H1 (cell line): ENCODE measurements at regions not wholly inside any gene's neighbourhood (a gene's known extent, or its start where the extent isn't known, plus 50 kb on each side); places are given as distances from the start of the nearest gene placed in this dataset.

Experiments used
- BRCA1 ChIP-seq: IDR thresholded peaks from 2 replicates; pipeline ENCODE4 v1.6.1; 2012; ENCODE audit warnings: low read depth, low read length, improper control_type of control experiment
- CTCF ChIP-seq, 3 experiments: IDR thresholded peaks; 1 replicate in 2 of 3; 2 replicates in 1 of 3; pipeline versions ENCODE4 v1.5.1 to v1.6.1; 2011; ENCODE audit warnings: low read length in 3 of 3, mild to moderate bottlenecking in 3 of 3, inconsistent platforms in 2 of 3, low read depth in 1 of 3, moderate library complexity in 1 of 3; ENCODE audit not compliant: insufficient read depth in 1 of 3; ENCODE audit errors: control extremely low read depth in 1 of 3
- EP300 ChIP-seq, 2 experiments: IDR thresholded peaks; 1 replicate in 1 of 2; 2 replicates in 1 of 2; pipeline ENCODE4 v1.6.1; 2011 to 2012; ENCODE audit warnings: low read depth in 2 of 2, low read length in 2 of 2, mild to moderate bottlenecking in 2 of 2, borderline replicate concordance in 1 of 2, inconsistent platforms in 1 of 2, moderate library complexity in 1 of 2
- USF2 ChIP-seq: IDR thresholded peaks from 2 replicates; pipeline ENCODE4 v1.6.1; 2011; ENCODE audit warnings: low read length, improper control_type of control experiment

- no peak for TF ChIP-seq CTCF (IDR thresholded peaks at IDR 0.05; ENCODE audit: control extremely low read depth in 1 of 3, insufficient read depth in 1 of 3, low read depth in 1 of 3, low read length in 3 of 3)
- TF ChIP-seq BRCA1 = no peak
- no peak for TF ChIP-seq USF2
- no peak for TF ChIP-seq EP300 (IDR thresholded peaks at IDR 0.05; ENCODE audit: borderline replicate concordance in 1 of 2, low read depth in 2 of 2, low read length in 2 of 2)
These were observed 206.5 kb upstream of the NT5C1B start for GRCh38 chr2:18795906-18796305.
